B cell (primary cell): ENCODE measurements at regions not wholly inside any gene's neighbourhood (a gene's known extent, or its start where the extent isn't known, plus 50 kb on each side); places are given as distances from the start of the nearest gene placed in this dataset.

Experiments
- EZH2 ChIP-seq: IDR thresholded peaks from 2 replicates; pipeline ENCODE4 v1.6.1; 2012; ENCODE audit warnings: borderline replicate concordance, low read depth, mild to moderate bottlenecking, moderate library complexity, low read length; ENCODE audit not compliant: insufficient read depth, poor library complexity, severe bottlenecking
- TF ChIP-seq, protein P1 (sequence below): fragments of 200-600 bp; IDR thresholded peaks from one replicate; pipeline ENCODE4 v1.8.0; 2022; ENCODE audit warnings: antibody characterized with exemption, mild to moderate bottlenecking

DNA sequence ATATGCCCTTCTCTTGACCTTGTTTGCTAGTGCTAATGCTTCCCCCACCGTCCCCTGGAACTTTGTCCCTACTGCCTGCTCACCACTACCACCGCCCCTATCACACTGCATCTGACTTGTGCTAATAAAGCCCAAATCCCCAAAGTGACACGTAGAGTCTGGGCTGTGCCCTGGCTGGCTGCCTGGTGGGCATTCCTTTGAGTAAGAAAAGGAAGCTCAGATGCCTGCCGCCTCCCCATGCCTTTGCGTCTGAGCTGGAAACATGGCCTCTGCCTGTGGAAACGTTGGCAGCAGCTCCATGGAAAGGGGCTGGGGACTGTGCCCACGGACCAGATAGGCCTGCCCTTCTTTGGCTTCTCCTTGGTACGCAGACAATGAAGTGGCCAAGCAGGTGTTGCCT, 138.3 kb downstream of the CYP26A1 start:
- TF ChIP-seq, protein P1, sequence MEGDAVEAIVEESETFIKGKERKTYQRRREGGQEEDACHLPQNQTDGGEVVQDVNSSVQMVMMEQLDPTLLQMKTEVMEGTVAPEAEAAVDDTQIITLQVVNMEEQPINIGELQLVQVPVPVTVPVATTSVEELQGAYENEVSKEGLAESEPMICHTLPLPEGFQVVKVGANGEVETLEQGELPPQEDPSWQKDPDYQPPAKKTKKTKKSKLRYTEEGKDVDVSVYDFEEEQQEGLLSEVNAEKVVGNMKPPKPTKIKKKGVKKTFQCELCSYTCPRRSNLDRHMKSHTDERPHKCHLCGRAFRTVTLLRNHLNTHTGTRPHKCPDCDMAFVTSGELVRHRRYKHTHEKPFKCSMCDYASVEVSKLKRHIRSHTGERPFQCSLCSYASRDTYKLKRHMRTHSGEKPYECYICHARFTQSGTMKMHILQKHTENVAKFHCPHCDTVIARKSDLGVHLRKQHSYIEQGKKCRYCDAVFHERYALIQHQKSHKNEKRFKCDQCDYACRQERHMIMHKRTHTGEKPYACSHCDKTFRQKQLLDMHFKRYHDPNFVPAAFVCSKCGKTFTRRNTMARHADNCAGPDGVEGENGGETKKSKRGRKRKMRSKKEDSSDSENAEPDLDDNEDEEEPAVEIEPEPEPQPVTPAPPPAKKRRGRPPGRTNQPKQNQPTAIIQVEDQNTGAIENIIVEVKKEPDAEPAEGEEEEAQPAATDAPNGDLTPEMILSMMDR = no peak
- TF ChIP-seq EZH2 = no peak
